ENCODE measurements at regions not wholly inside any gene's neighbourhood (a gene's known extent, or its start where the extent isn't known, plus 50 kb on each side); places are given as distances from the start of the nearest gene placed in this dataset.

- no peaks in the 10 kb centered on the region for H3K79me1 ChIP-seq (ENCODE audit: low read depth, low read length)
- H2BK15ac ChIP-seq (ENCODE audit: low read length) = no peak overlapping the region
- no peak overlapping the region for H2BK120ac ChIP-seq (replicated peaks; ENCODE audit: low read depth, low read length)
- no peak overlapping the region for H2BK5ac ChIP-seq (ENCODE audit: low read depth, low read length)
- H3K4me3 ChIP-seq (ENCODE audit: extremely low read depth in 1 of 4, insufficient read depth in 2 of 4, low read depth in 3 of 4, low read length in 4 of 4) = no peak overlapping the region
- no peak overlapping the region for H3K14ac ChIP-seq (ENCODE audit: insufficient read length)
- no peak overlapping the region for H3K23ac ChIP-seq (ENCODE audit: insufficient read length)
- DNase-seq (ENCODE audit: low read depth in 1 of 2, low spot score in 2 of 2) (no peak), FAIRE-seq (no peak)
- ChIA-PET CTCF (ENCODE audit: partially characterized antibody) (no interaction called here), POLR2A (ENCODE audit: partially characterized antibody) (no interaction called here)
- no peaks in the 10 kb centered on the region for H3K79me2 ChIP-seq (ENCODE audit: control insufficient read depth in 1 of 2, insufficient read depth in 2 of 2, low read length in 2 of 2)
- H3K4me1 ChIP-seq (replicated peaks in 1 of 4; ENCODE audit: control insufficient read depth in 3 of 4, insufficient read depth in 4 of 4, low read length in 3 of 4) = no peaks in the 10 kb centered on the region
- WGBS, 2 experiments (ENCODE audit: extremely low coverage in 1 of 2, insufficient coverage in 1 of 2, insufficient read length in 1 of 2, insufficient replicate concordance in 2 of 2, low coverage in 1 of 2, low lambda C conversion rate in 2 of 2, missing lambda C conversion rate in 1 of 2) = 81% methylated on average over 1 of the region's 1 CpG; no CpG with 5 or more reads in 1 of the 2 experiments
- no peak overlapping the region for H3K27ac ChIP-seq (ENCODE audit: low read depth, low read length)
- no peaks in the 10 kb centered on the region for H3K9me3 ChIP-seq (ENCODE audit: insufficient read depth in 2 of 2, low read depth in 1 of 2, low read length in 1 of 2)
- no peak overlapping the region for H3K4ac ChIP-seq (replicated peaks; ENCODE audit: insufficient read length, low read depth, low read length)
- no peak overlapping the region for H4K91ac ChIP-seq (replicated peaks; ENCODE audit: insufficient read length, low read length)
- no peak overlapping the region for H3K9ac ChIP-seq (replicated peaks in 1 of 4; ENCODE audit: extremely low read depth in 1 of 4, low read depth in 3 of 4, low read length in 3 of 4)
- H2BK12ac ChIP-seq (ENCODE audit: low read depth, low read length) = no peak overlapping the region
- no peaks in the 10 kb centered on the region for H3K27me3 ChIP-seq (replicated peaks in 1 of 4; ENCODE audit: control insufficient read depth in 3 of 4, extremely low read depth in 1 of 4, insufficient read depth in 3 of 4, low read length in 3 of 4)
- no peak overlapping the region for H3K18ac ChIP-seq (ENCODE audit: extremely low read depth, low read length)
- no peak overlapping the region for H2BK20ac ChIP-seq (ENCODE audit: low read length)
- H2AFZ ChIP-seq (ENCODE audit: low read length) = no peak overlapping the region
- no peaks in the 10 kb centered on the region for H3K36me3 ChIP-seq (ENCODE audit: control insufficient read depth in 2 of 4, insufficient read depth in 4 of 4, low read length in 3 of 4)
- H4K20me1 ChIP-seq (replicated peaks in 1 of 2; ENCODE audit: control insufficient read depth in 1 of 2, insufficient read depth in 2 of 2, low read length in 2 of 2) = no peaks in the 10 kb centered on the region
- no peak overlapping the region for H2AK5ac ChIP-seq (ENCODE audit: low read depth, low read length)
- no peaks in the 10 kb centered on the region for H3K23me2 ChIP-seq (ENCODE audit: low read depth, low read length)
- H4K5ac ChIP-seq (ENCODE audit: insufficient read length, low read depth, low read length) = no peak overlapping the region
- H3K4me2 ChIP-seq (ENCODE audit: insufficient read depth in 1 of 2, low read depth in 2 of 2, low read length in 2 of 2) = no peak overlapping the region
- no peak overlapping the region for H4K8ac ChIP-seq (ENCODE audit: extremely low read depth, insufficient read depth, low read length)
- H3K56ac ChIP-seq (replicated peaks; ENCODE audit: insufficient read length, low read depth, low read length) = no peak overlapping the region
- TF ChIP-seq USF2 (IDR thresholded peaks at IDR 0.05; ENCODE audit: low read length) (no peak), SRF (IDR thresholded peaks at IDR 0.05; ENCODE audit: low read depth, low read length) (no peak), SIX5 (IDR thresholded peaks at IDR 0.05; ENCODE audit: low read depth, low read length) (no peak), RFX5 (IDR thresholded peaks at IDR 0.05; ENCODE audit: borderline replicate concordance, low read depth, low read length) (no peak), E2F6 (IDR thresholded peaks at IDR 0.05) (no peak), RNF2 (IDR thresholded peaks at IDR 0.05; ENCODE audit: borderline replicate concordance, low read depth, low read length, missing control alignments, poor library complexity, severe bottlenecking) (no peak), BRCA1 (IDR thresholded peaks at IDR 0.05; ENCODE audit: low read depth, low read length) (no peak), CHD2 (IDR thresholded peaks at IDR 0.05; ENCODE audit: low read length) (no peak), SP4 (IDR thresholded peaks at IDR 0.05; ENCODE audit: low read length) (no peak), CEBPB (IDR thresholded peaks at IDR 0.05; ENCODE audit: low read depth, low read length) (no peak), JUND (IDR thresholded peaks at IDR 0.05; ENCODE audit: low read length) (no peak), SUZ12 (IDR thresholded peaks at IDR 0.05; ENCODE audit: low read length) (no peak), KDM4A (IDR thresholded peaks at IDR 0.05; ENCODE audit: low read depth, low read length, severe bottlenecking) (no peak), JUN (IDR thresholded peaks at IDR 0.05; ENCODE audit: low read depth, low read length) (no peak)
Observed at GRCh38 chr18:67402543-67402942, 114.0 kb downstream of the DSEL start.

Data from H1 (cell line).